ENCODE measurements at regions not wholly inside any gene's neighbourhood (a gene's known extent, or its start where the extent isn't known, plus 50 kb on each side); places are given as distances from the start of the nearest gene placed in this dataset.

- TF ChIP-seq CTCF (IDR thresholded peaks at IDR 0.05; ENCODE audit: control extremely low read depth in 1 of 3, insufficient read depth in 1 of 3, low read depth in 1 of 3, low read length in 3 of 3) (no peak), POLR2A (IDR thresholded peaks at IDR 0.05; ENCODE audit: control extremely low read depth in 1 of 2, low read depth in 2 of 2, low read length in 2 of 2) (no peak), CBX8 (IDR thresholded peaks at IDR 0.05; ENCODE audit: borderline replicate concordance, low read depth, low read length) (no peak), CEBPB (IDR thresholded peaks at IDR 0.05; ENCODE audit: low read depth, low read length) (no peak)
Observed at GRCh38 chr6:143603455-143603854, 74.3 kb upstream of the PHACTR2 start.

Data from H1 (cell line).